CMK (cell line): ENCODE measurements at regions not wholly inside any gene's neighbourhood (a gene's known extent, or its start where the extent isn't known, plus 50 kb on each side); places are given as distances from the start of the nearest gene placed in this dataset.

ENCODE experiments used
- DNase-seq: peaks from one replicate; pipeline ENCODE4 v3.0.0-alpha.2; 2010; ENCODE audit warnings: low read depth

- DNase-seq: no peak
These were observed 178.7 kb downstream of the CEMIP2 start for GRCh38 chr9:71589612-71590011.

- DNase-seq: no peak
These were observed 180.5 kb downstream of the CEMIP2 start for GRCh38 chr9:71587576-71588362.

GRCh38 chr9:71583792-71584191 is 184.5 kb downstream of the CEMIP2 start:
- no peak for DNase-seq

GRCh38 chr9:71582347-71582746 is 186.0 kb downstream of the CEMIP2 start:
- no peak for DNase-seq

- DNase-seq: no peak
These were observed 187.2 kb downstream of the CEMIP2 start for GRCh38 chr9:71581101-71581500.

- no peak for DNase-seq
These were observed 197.1 kb downstream of the CEMIP2 start for GRCh38 chr9:71571186-71571585.

- no peak for DNase-seq
These were observed 200.4 kb downstream of the CEMIP2 start for GRCh38 chr9:71567890-71568289.

GRCh38 chr9:71562140-71562539 is 206.2 kb downstream of the CEMIP2 start:
- DNase-seq: no peak

- no peak for DNase-seq
These were observed 211.0 kb downstream of the CEMIP2 start for GRCh38 chr9:71557310-71557709.

- no peak for DNase-seq
These were observed 215.8 kb downstream of the CEMIP2 start for GRCh38 chr9:71552480-71552879.

GRCh38 chr9:71549023-71549422 is 219.3 kb downstream of the CEMIP2 start:
- DNase-seq: no peak

GRCh38 chr9:71544464-71544863 is 223.8 kb downstream of the CEMIP2 start:
- no peak for DNase-seq

- DNase-seq: no peak
These were observed 226.9 kb downstream of the CEMIP2 start for GRCh38 chr9:71541436-71541835.

- no peak for DNase-seq
These were observed 243.2 kb downstream of the CEMIP2 start for GRCh38 chr9:71524996-71525580.

- DNase-seq: no peak
These were observed 243.8 kb downstream of the CEMIP2 start for GRCh38 chr9:71524516-71524915.

- no peak for DNase-seq
These were observed 247.2 kb downstream of the CEMIP2 start for GRCh38 chr9:71521132-71521531.

GRCh38 chr9:71519098-71519696 is 249.1 kb downstream of the CEMIP2 start:
- DNase-seq: no peak

GRCh38 chr9:71518045-71518827 is 250.1 kb downstream of the CEMIP2 start:
- DNase-seq: no peak

GRCh38 chr9:71515626-71516025 is 252.7 kb downstream of the CEMIP2 start:
- no peak for DNase-seq

- DNase-seq: no peak
These were observed 253.2 kb downstream of the CEMIP2 start for GRCh38 chr9:71515107-71515506.

- DNase-seq: no peak
These were observed 253.9 kb downstream of the CEMIP2 start for GRCh38 chr9:71514344-71514975.

- no peak for DNase-seq
These were observed 259.3 kb downstream of the CEMIP2 start for GRCh38 chr9:71509054-71509453.
